NCI-H510A treated with DMSO at 0.1 percent for 48 hours (cell line): ENCODE measurements at regions not wholly inside any gene's neighbourhood (a gene's known extent, or its start where the extent isn't known, plus 50 kb on each side); places are given as distances from the start of the nearest gene placed in this dataset.

ENCODE experiments used
- DNase-seq: peaks from one replicate; lab custom pipeline; 2025; lab: John Stamatoyannopoulos, UW

- DNase-seq: no peak
These were observed 103.3 kb upstream of the WWC1 start for GRCh38 chr5:168188182-168188581.

GRCh38 chr5:168192120-168192519 is 99.3 kb upstream of the WWC1 start:
- no peak for DNase-seq

GRCh38 chr5:168193493-168194250 is 97.8 kb upstream of the WWC1 start:
- DNase-seq: no peak

- DNase-seq: no peak
These were observed 96.3 kb upstream of the WWC1 start for GRCh38 chr5:168195110-168195509.

GRCh38 chr5:168198359-168198758 is 93.1 kb upstream of the WWC1 start:
- no peak for DNase-seq

- no peak for DNase-seq
These were observed 88.4 kb upstream of the WWC1 start for GRCh38 chr5:168202996-168203395.

- DNase-seq: no peak
These were observed 87.3 kb upstream of the WWC1 start for GRCh38 chr5:168204165-168204564.

GRCh38 chr5:168207450-168208029 is 83.9 kb upstream of the WWC1 start:
- no peak for DNase-seq

GRCh38 chr5:168209244-168209995 is 82.0 kb upstream of the WWC1 start:
- no peak for DNase-seq

- no peak for DNase-seq
These were observed 81.4 kb upstream of the WWC1 start for GRCh38 chr5:168209997-168210396.

- no peak for DNase-seq
These were observed 80.2 kb upstream of the WWC1 start for GRCh38 chr5:168211245-168211644.

- no peak for DNase-seq
These were observed 79.5 kb upstream of the WWC1 start for GRCh38 chr5:168211936-168212335.

- DNase-seq: no peak
These were observed 77.4 kb upstream of the WWC1 start for GRCh38 chr5:168214071-168214470.

GRCh38 chr5:168214886-168215285 is 76.6 kb upstream of the WWC1 start:
- no peak for DNase-seq

- no peak for DNase-seq
These were observed 75.8 kb upstream of the WWC1 start for GRCh38 chr5:168215646-168216045.

GRCh38 chr5:168216989-168217388 is 74.5 kb upstream of the WWC1 start:
- no peak for DNase-seq

- DNase-seq: no peak
These were observed 73.9 kb upstream of the WWC1 start for GRCh38 chr5:168217497-168217896.

- no peak for DNase-seq
These were observed 72.7 kb upstream of the WWC1 start for GRCh38 chr5:168218746-168219145.

- peak; percentile 18 for DNase-seq
These were observed 71.7 kb upstream of the WWC1 start for GRCh38 chr5:168219515-168220410.

- DNase-seq: no peak
These were observed 67.4 kb upstream of the WWC1 start for GRCh38 chr5:168224085-168224484.

- no peak for DNase-seq
These were observed 65.4 kb upstream of the WWC1 start for GRCh38 chr5:168226012-168226411.

- no peak for DNase-seq
These were observed 64.4 kb upstream of the WWC1 start for GRCh38 chr5:168227001-168227400.
